Liver (tissue), 8 donors: ENCODE measurements at regions not wholly inside any gene's neighbourhood (a gene's known extent, or its start where the extent isn't known, plus 50 kb on each side); places are given as distances from the start of the nearest gene placed in this dataset.

Experiments
- DNase-seq: peaks from one replicate; pipeline ENCODE4 v3.0.0-alpha.2; 2017; ENCODE audit warnings: low spot score
- H3K27ac ChIP-seq, 2 donors: one replicate each; pipeline ENCODE4 v1.7.0; 2013; ENCODE audit warnings: inconsistent platforms in 2 of 2, low read length in 2 of 2, control low read depth in 1 of 2, low read depth in 1 of 2, mild to moderate bottlenecking in 1 of 2
- H3K27me3 ChIP-seq, 4 donors: one replicate each; pipeline versions ENCODE4 v1.6.1 to v1.7.0; 2013; ENCODE audit warnings: low read length in 3 of 4, inconsistent platforms in 1 of 4, mild to moderate bottlenecking in 1 of 4, moderate library complexity in 1 of 4; ENCODE audit not compliant: control insufficient read depth in 4 of 4, insufficient read depth in 4 of 4
- H3K36me3 ChIP-seq, 4 donors: one replicate each; pipeline versions ENCODE4 v1.6.1 to v1.7.0; 2013; ENCODE audit warnings: low read length in 3 of 4, mild to moderate bottlenecking in 3 of 4, low read depth in 1 of 4, moderate library complexity in 1 of 4; ENCODE audit not compliant: control insufficient read depth in 4 of 4, insufficient read depth in 3 of 4
- H3K4me1 ChIP-seq, 4 donors: one replicate each; pipeline versions ENCODE4 v1.6.1 to v1.7.0; 2013; ENCODE audit warnings: low read length in 3 of 4, mild to moderate bottlenecking in 3 of 4, moderate library complexity in 1 of 4; ENCODE audit not compliant: control insufficient read depth in 4 of 4, insufficient read depth in 4 of 4
- H3K4me3 ChIP-seq, 3 donors: one replicate each; pipeline versions ENCODE4 v1.6.1 to v1.7.0; 2013; ENCODE audit warnings: low read length in 3 of 3, control low read depth in 1 of 3, low read depth in 1 of 3, mild to moderate bottlenecking in 1 of 3
- H3K9ac ChIP-seq, 2 donors: one replicate each; pipeline ENCODE4 v1.7.0; 2013; ENCODE audit warnings: low read length in 2 of 2, mild to moderate bottlenecking in 2 of 2, moderate library complexity in 2 of 2, control low read depth in 1 of 2, low read depth in 1 of 2
- H3K9me3 ChIP-seq, 4 donors: one replicate each; pipeline versions ENCODE4 v1.6.1 to v1.7.0; 2013; ENCODE audit warnings: low read length in 3 of 4; ENCODE audit not compliant: control insufficient read depth in 4 of 4
- ATF3 ChIP-seq: IDR thresholded peaks from 2 replicates; pipeline ENCODE4 v1.6.1; 2016; ENCODE audit warnings: antibody characterized with exemption
- CTCF ChIP-seq: fragments of 150-350 bp; IDR thresholded peaks from 2 replicates; pipeline ENCODE4 v1.5.1; 2017; ENCODE audit warnings: improper control_type of control experiment, low read depth, low read length; ENCODE audit not compliant: missing input control
- EGR1 ChIP-seq, 2 donors: IDR thresholded peaks; 2 replicates each; pipeline ENCODE4 v1.6.1; 2016 to 2018; ENCODE audit warnings: antibody characterized with exemption in 2 of 2, low read depth in 2 of 2
- FOXA1 ChIP-seq: IDR thresholded peaks from 2 replicates; pipeline ENCODE4 v1.6.1; 2016; ENCODE audit warnings: antibody characterized with exemption
- FOXA2 ChIP-seq: IDR thresholded peaks from 2 replicates; pipeline ENCODE4 v1.6.1; 2016; ENCODE audit warnings: antibody characterized with exemption
- GABPA ChIP-seq, 2 donors: IDR thresholded peaks in 1 of 2; conservative IDR thresholded peaks in 1 of 2; 2 replicates each; pipeline ENCODE4 v1.6.1; 2016; ENCODE audit warnings: antibody characterized with exemption in 2 of 2, mild to moderate bottlenecking in 1 of 2, moderate library complexity in 1 of 2
- HNF4G ChIP-seq: IDR thresholded peaks from 2 replicates; pipeline ENCODE4 v1.6.1; 2016; ENCODE audit warnings: antibody characterized with exemption
- MAX ChIP-seq: IDR thresholded peaks from 2 replicates; pipeline ENCODE4 v1.6.1; 2016; ENCODE audit warnings: antibody characterized with exemption
- NR2F2 ChIP-seq: IDR thresholded peaks from 2 replicates; pipeline ENCODE4 v1.6.1; 2016; ENCODE audit warnings: antibody characterized with exemption
- RAD21 ChIP-seq, 2 donors: IDR thresholded peaks; 2 replicates each; pipeline ENCODE4 v1.6.1; 2016; ENCODE audit warnings: antibody characterized with exemption in 2 of 2, mild to moderate bottlenecking in 2 of 2
- REST ChIP-seq: IDR thresholded peaks from 2 replicates; pipeline ENCODE4 v1.6.1; 2016; ENCODE audit warnings: antibody characterized with exemption, mild to moderate bottlenecking
- RXRA ChIP-seq, 2 donors: IDR thresholded peaks; 2 replicates each; pipeline ENCODE4 v1.6.1; 2017 to 2018; ENCODE audit warnings: antibody characterized with exemption in 2 of 2, mild to moderate bottlenecking in 1 of 2
- SP1 ChIP-seq: IDR thresholded peaks from 2 replicates; pipeline ENCODE4 v1.6.1; 2018; ENCODE audit warnings: antibody characterized with exemption, mild to moderate bottlenecking
- TAF1 ChIP-seq: conservative IDR thresholded peaks from 2 replicates; pipeline ENCODE4 v1.6.1; 2016; ENCODE audit warnings: antibody characterized with exemption, mild to moderate bottlenecking
- YY1 ChIP-seq: IDR thresholded peaks from 2 replicates; pipeline ENCODE4 v1.6.1; 2016; ENCODE audit warnings: antibody characterized with exemption, mild to moderate bottlenecking
- WGBS: extraction: QIAGEN DNeasy Blood & Tissue Kit; methylation state at CpG from one replicate; pipeline ENCODE4 v1.1.7; 2013; 5-methylcytosine and 5-hydroxymethylcytosine counted together
- donor health status: healthy.
- donor health status: healthy.
- donor health status: healthy.
- donor health status: healthy.
- donor health status: healthy.

GRCh38 chr4:123209436-123209835 is 187.2 kb upstream of the SPRY1 start:
- H3K4me1 ChIP-seq, result no peaks in the 10 kb centered on the region
- no peak overlapping the region for H3K27ac ChIP-seq
- WGBS, result 98% methylated on average over 4 of the region's 4 CpGs
- H3K36me3 ChIP-seq, result no peaks in the 10 kb centered on the region
- TF ChIP-seq NR2F2 (no peak), FOXA1 (no peak), CTCF (no peak), MAX (no peak), SP1 (no peak), YY1 (no peak)
- H3K27me3 ChIP-seq, result no peaks in the 10 kb centered on the region
- H3K9me3 ChIP-seq, result no peaks in the 10 kb centered on the region
- H3K9ac ChIP-seq, result no peak overlapping the region
- H3K4me3 ChIP-seq, result no peak overlapping the region
- no peak for DNase-seq

- 97% methylated on average over 1 of the region's 1 CpG for WGBS
- Histone ChIP-seq H3K27ac (no peak overlapping the region), H3K36me3 (no peaks in the 10 kb centered on the region), H3K9ac (no peak overlapping the region), H3K4me1 (no peaks in the 10 kb centered on the region), H3K4me3 (no peak overlapping the region), H3K27me3 (no peaks in the 10 kb centered on the region), H3K9me3 (no peaks in the 10 kb centered on the region)
- TF ChIP-seq FOXA1, result no peak
- TF ChIP-seq CTCF, result no peak
- TF ChIP-seq EGR1 (IDR thresholded peaks at IDR 0.05; ENCODE audit: low read depth in 2 of 2), result no peak
- TF ChIP-seq FOXA2, result no peak
- DNase-seq, result no peak
Observed at GRCh38 chr4:123215536-123215935, 181.1 kb upstream of the SPRY1 start.

- Histone ChIP-seq H3K27ac (no peak overlapping the region), H3K4me3 (no peak overlapping the region)
Observed at GRCh38 chr4:123216543-123216942, 180.1 kb upstream of the SPRY1 start.

More at GRCh38 chr4:123216543-123216942, 180.1 kb upstream of the SPRY1 start:
- Histone ChIP-seq H3K27me3 (no peaks in the 10 kb centered on the region), H3K4me1 (no peaks in the 10 kb centered on the region), H3K9me3 (no peaks in the 10 kb centered on the region), H3K9ac (no peak overlapping the region), H3K36me3 (no peaks in the 10 kb centered on the region)
- TF ChIP-seq ATF3, result no peak
- no peak for TF ChIP-seq EGR1 (IDR thresholded peaks at IDR 0.05; ENCODE audit: low read depth in 2 of 2)
- TF ChIP-seq FOXA1, result no peak
- no peak for TF ChIP-seq HNF4G
- no peak for TF ChIP-seq TAF1
- no peak for TF ChIP-seq GABPA (IDR thresholded peaks at IDR 0.05 in 1 of 2, conservative IDR thresholded peaks at IDR 0.05 in 1 of 2)
- no peak for TF ChIP-seq RAD21 (IDR thresholded peaks at IDR 0.05)
- TF ChIP-seq SP1, result no peak
- TF ChIP-seq NR2F2, result no peak
- TF ChIP-seq RXRA (IDR thresholded peaks at IDR 0.05), result no peak
- no peak for TF ChIP-seq CTCF
- TF ChIP-seq REST, result no peak
- WGBS, result 49% methylated on average over 1 of the region's 1 CpG
- DNase-seq, result no peak
